HEK293T (cell line): ENCODE measurements at regions not wholly inside any gene's neighbourhood (a gene's known extent, or its start where the extent isn't known, plus 50 kb on each side); places are given as distances from the start of the nearest gene placed in this dataset.

Experiments used
- ARNT ChIP-seq: fragments of 450-650 bp; IDR thresholded peaks from 2 replicates; pipeline ENCODE4 v1.6.1; 2017; ENCODE audit warnings: mild to moderate bottlenecking
- BHLHE40 ChIP-seq: fragments of 450-650 bp; IDR thresholded peaks from 2 replicates; pipeline ENCODE4 v1.6.1; 2016; ENCODE audit warnings: mild to moderate bottlenecking, moderate library complexity, borderline replicate concordance
- ELF4 ChIP-seq: fragments of 450-650 bp; IDR thresholded peaks from 2 replicates; pipeline ENCODE4 v1.6.1; 2017; ENCODE audit warnings: antibody characterized with exemption
- FOXA1 ChIP-seq: fragments of 450-650 bp; IDR thresholded peaks from 2 replicates; pipeline ENCODE4 v1.6.1; 2016; ENCODE audit warnings: mild to moderate bottlenecking
- FOXK2 ChIP-seq: fragments of 450-650 bp; IDR thresholded peaks from 2 replicates; pipeline ENCODE4 v1.6.1; 2016; ENCODE audit warnings: mild to moderate bottlenecking
- FOXM1 ChIP-seq: fragments of 450-650 bp; IDR thresholded peaks from 2 replicates; pipeline ENCODE4 v1.6.1; 2017; ENCODE audit warnings: mild to moderate bottlenecking, borderline replicate concordance
- HDGF ChIP-seq: fragments of 450-650 bp; IDR thresholded peaks from 2 replicates; pipeline ENCODE4 v1.6.1; 2017; ENCODE audit warnings: antibody characterized with exemption, borderline replicate concordance
- NFRKB ChIP-seq: fragments of 450-650 bp; IDR thresholded peaks from 2 replicates; pipeline ENCODE4 v1.6.1; 2016; ENCODE audit warnings: mild to moderate bottlenecking, moderate library complexity
- SP1 ChIP-seq: fragments of 450-650 bp; IDR thresholded peaks from 2 replicates; pipeline ENCODE4 v1.6.1; 2017
- SUZ12 ChIP-seq: fragments of 450-650 bp; IDR thresholded peaks from 2 replicates; pipeline ENCODE4 v1.6.1; 2016; ENCODE audit warnings: mild to moderate bottlenecking
- TARDBP ChIP-seq: fragments of 450-650 bp; IDR thresholded peaks from 2 replicates; pipeline ENCODE4 v1.6.1; 2016
- ZNF384 ChIP-seq: fragments of 450-650 bp; IDR thresholded peaks from 2 replicates; pipeline ENCODE4 v1.6.1; 2016

- no peak for TF ChIP-seq FOXK2
- no peak for TF ChIP-seq NFRKB
- TF ChIP-seq HDGF, result no peak
- TF ChIP-seq ZNF384, result no peak
- TF ChIP-seq SUZ12, result no peak
- no peak for TF ChIP-seq SP1
- no peak for TF ChIP-seq TARDBP
- no peak for TF ChIP-seq ARNT
- TF ChIP-seq ELF4, result no peak
- TF ChIP-seq FOXM1, result no peak
- no peak for TF ChIP-seq BHLHE40
- no peak for TF ChIP-seq FOXA1
Measured at GRCh38 chr15:29530966-29531365, 261.3 kb upstream of the NSMCE3 start.
